Lower leg skin (tissue), 4 donors: ENCODE measurements at regions not wholly inside any gene's neighbourhood (a gene's known extent, or its start where the extent isn't known, plus 50 kb on each side); places are given as distances from the start of the nearest gene placed in this dataset.

Experiments used
- DNase-seq, 2 donors: peaks; one replicate each; pipeline ENCODE4 v3.0.0-alpha.2; 2019; ENCODE audit warnings: low spot score in 2 of 2
- H3K4me3 ChIP-seq: fragments of 200-600 bp; sonication (generic); 2 replicates; pipeline ENCODE4 v1.5.1; 2017; ENCODE audit warnings: mild to moderate bottlenecking, low read depth; ENCODE audit not compliant: poor library complexity, severe bottlenecking
- CTCF ChIP-seq, 3 donors: fragments of 450-650 bp; IDR thresholded peaks; one replicate each; pipeline ENCODE4 v1.5.1; 2016; ENCODE audit warnings: antibody characterized with exemption in 3 of 3, mild to moderate bottlenecking in 3 of 3, moderate library complexity in 2 of 3
- POLR2A ChIP-seq, 2 donors: fragments of 450-650 bp; IDR thresholded peaks; one replicate each; pipeline ENCODE4 v1.6.1; 2016 to 2017; ENCODE audit warnings: antibody characterized with exemption in 2 of 2, mild to moderate bottlenecking in 1 of 2, moderate library complexity in 1 of 2
- WGBS, 2 donors: methylation state at CpG; one replicate each; pipeline ENCODE4 v1.1.5; 2018; 5-methylcytosine and 5-hydroxymethylcytosine counted together
- intact Hi-C: fragments of 100-400 bp; cut with DNase I; formaldehyde crosslinking; loops from one replicate; pipeline ENCODE4 v1.15.0; 2023; ENCODE audit warnings: low total_unique reads

DNA sequence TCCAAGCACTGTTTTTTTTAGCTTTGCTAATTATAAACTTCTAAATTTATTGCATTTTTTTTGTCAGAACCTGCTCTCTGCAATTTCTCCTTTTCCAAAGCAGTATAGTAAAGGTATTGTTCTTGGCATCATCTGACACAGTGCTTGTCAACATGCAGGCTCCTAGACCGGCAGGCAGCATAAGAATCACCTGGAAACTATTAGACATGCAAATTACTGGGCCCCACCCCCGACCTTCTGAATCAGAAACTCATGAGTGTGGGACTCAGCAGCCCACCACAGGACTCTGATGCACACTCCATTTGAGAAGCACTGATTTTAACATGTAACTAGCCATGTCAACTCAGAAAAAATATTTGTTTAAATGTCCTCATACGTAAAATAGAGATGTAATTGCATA lies 551.1 kb upstream of the CELF4 start:
- 34 to 42% methylated on average over 3 of the region's 3 CpGs for WGBS, 2 donors
- intact Hi-C loops, result no loop called here
- no peak for DNase-seq
- TF ChIP-seq CTCF (IDR thresholded peaks at IDR 0.05) (no peak), POLR2A (IDR thresholded peaks at IDR 0.05) (no peak)
- H3K4me3 ChIP-seq, result no peak overlapping the region

GRCh38 chr18:38115201-38115600 lies 549.6 kb upstream of the CELF4 start:
- no peak overlapping the region for H3K4me3 ChIP-seq
- DNase-seq, result no peak
- WGBS, 2 donors, result 30 to 35% methylated on average over 1 of the region's 1 CpG
- no peak for TF ChIP-seq POLR2A (IDR thresholded peaks at IDR 0.05)
- TF ChIP-seq CTCF (IDR thresholded peaks at IDR 0.05), result no peak
- intact Hi-C loops, result no loop called here

- WGBS, 2 donors, result 68 to 79% methylated on average over 1 of the region's 1 CpG
- TF ChIP-seq POLR2A (IDR thresholded peaks at IDR 0.05), result no peak
- no peak for TF ChIP-seq CTCF (IDR thresholded peaks at IDR 0.05)
- intact Hi-C loops, result no loop called here
- H3K4me3 ChIP-seq, result no peak overlapping the region
- DNase-seq, result no peak
Measured at GRCh38 chr18:38087538-38087937, 521.9 kb upstream of the CELF4 start.

DNA sequence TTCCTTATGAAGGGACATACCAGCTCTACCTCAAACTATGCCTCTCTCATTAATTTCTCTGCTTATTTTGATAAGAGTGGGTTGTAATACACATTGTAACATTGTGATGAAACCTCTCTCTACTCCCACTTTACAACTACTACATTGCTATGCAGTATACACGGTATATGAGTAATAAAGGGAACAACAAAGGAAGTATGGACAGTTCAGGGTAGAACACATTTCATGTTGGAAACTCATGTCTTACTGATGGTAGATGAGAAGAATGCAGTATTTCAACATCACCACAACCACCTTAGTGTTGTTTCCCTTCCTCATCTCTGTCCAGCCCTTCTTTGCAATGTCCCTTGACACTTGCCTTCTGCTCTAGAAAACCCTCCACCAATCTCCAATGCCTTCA lies 515.9 kb upstream of the CELF4 start:
- no peak overlapping the region for H3K4me3 ChIP-seq
- intact Hi-C loops, result no loop called here
- no peak for DNase-seq
- WGBS, 2 donors, result 40 to 87% methylated on average over 1 of the region's 1 CpG
- TF ChIP-seq POLR2A (IDR thresholded peaks at IDR 0.05) (no peak), CTCF (IDR thresholded peaks at IDR 0.05) (no peak)

GRCh38 chr18:38077229-38077628 lies 511.6 kb upstream of the CELF4 start:
- H3K4me3 ChIP-seq, result no peak overlapping the region
- TF ChIP-seq POLR2A (IDR thresholded peaks at IDR 0.05), result no peak
- TF ChIP-seq CTCF (IDR thresholded peaks at IDR 0.05), result no peak
- DNase-seq, result no peak
- 34 to 36% methylated on average over 4 of the region's 4 CpGs for WGBS, 2 donors
- intact Hi-C loops, result no loop called here

DNA sequence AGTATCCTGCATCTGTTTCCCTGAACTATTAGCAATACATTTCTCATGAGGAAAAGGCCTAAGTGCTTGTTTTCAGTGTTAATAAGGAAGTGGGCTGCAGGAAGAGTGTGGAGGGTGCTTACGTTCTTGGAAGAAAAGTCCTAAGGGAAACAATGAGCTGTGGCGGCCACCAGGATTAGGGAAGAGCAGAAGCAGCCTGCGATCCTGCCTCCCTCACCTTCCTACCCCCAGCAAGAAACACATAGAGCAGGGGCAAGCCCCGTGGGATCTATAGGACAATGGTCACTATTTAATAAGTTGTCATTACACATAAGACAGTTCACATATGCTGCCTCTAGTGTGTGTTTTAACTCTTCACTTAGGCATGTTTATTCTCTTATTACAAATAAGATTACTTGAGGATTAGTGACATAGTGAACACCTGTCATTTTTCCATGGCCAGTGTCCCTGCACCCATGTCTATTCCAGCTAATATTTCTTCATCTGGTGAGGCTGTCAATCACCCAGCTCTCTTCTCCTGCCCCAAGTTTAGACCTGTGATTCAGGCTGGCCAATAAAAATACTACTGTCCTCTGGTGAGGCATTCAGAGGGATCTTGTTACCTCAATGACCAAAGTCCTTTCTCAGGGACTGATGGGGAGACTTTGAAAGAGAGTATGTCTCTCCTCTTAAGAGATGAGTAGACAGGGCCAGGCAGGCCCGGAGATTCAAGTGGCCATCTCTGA lies 510.9 kb upstream of the CELF4 start:
- TF ChIP-seq POLR2A (IDR thresholded peaks at IDR 0.05) (no peak), CTCF (IDR thresholded peaks at IDR 0.05) (no peak)
- WGBS, 2 donors, result 76 to 77% methylated on average over 5 of the region's 5 CpGs

More for the DNA sequence above, 510.9 kb upstream of the CELF4 start:
- intact Hi-C loops, result no loop called here
- no peak overlapping the region for H3K4me3 ChIP-seq
- DNase-seq, result no peak
